GM12891 (cell line): ENCODE measurements at regions not wholly inside any gene's neighbourhood (a gene's known extent, or its start where the extent isn't known, plus 50 kb on each side); places are given as distances from the start of the nearest gene placed in this dataset.

ENCODE experiments used
- POLR2A ChIP-seq: IDR thresholded peaks from 2 replicates; pipeline ENCODE4 v1.6.1; 2011; ENCODE audit warnings: low read depth, low read length, control low read depth
- POLR2AphosphoS5 ChIP-seq: IDR thresholded peaks from 2 replicates; pipeline ENCODE4 v1.6.1; 2011; ENCODE audit warnings: low read depth, low read length, control low read depth

GRCh38 chr13:24071423-24072075 is 89.0 kb upstream of the SPATA13 start:
- no peak for TF ChIP-seq POLR2A
- TF ChIP-seq POLR2AphosphoS5 = no peak
